Liver (tissue), 8 donors: ENCODE measurements at regions not wholly inside any gene's neighbourhood (a gene's known extent, or its start where the extent isn't known, plus 50 kb on each side); places are given as distances from the start of the nearest gene placed in this dataset.
"Not testable (repeated sequence)": the region's sequence is repeated elsewhere in the genome, so short reads cannot be mapped to it uniquely, and the experiment has no call there.

Experiments used
- DNase-seq: peaks from one replicate; pipeline ENCODE4 v3.0.0-alpha.2; 2017; ENCODE audit warnings: low spot score
- H3K27ac ChIP-seq, 2 donors: one replicate each; pipeline ENCODE4 v1.7.0; 2013; ENCODE audit warnings: inconsistent platforms in 2 of 2, low read length in 2 of 2, control low read depth in 1 of 2, low read depth in 1 of 2, mild to moderate bottlenecking in 1 of 2
- H3K27me3 ChIP-seq, 4 donors: one replicate each; pipeline versions ENCODE4 v1.6.1 to v1.7.0; 2013; ENCODE audit warnings: low read length in 3 of 4, inconsistent platforms in 1 of 4, mild to moderate bottlenecking in 1 of 4, moderate library complexity in 1 of 4; ENCODE audit not compliant: control insufficient read depth in 4 of 4, insufficient read depth in 4 of 4
- H3K36me3 ChIP-seq, 4 donors: one replicate each; pipeline versions ENCODE4 v1.6.1 to v1.7.0; 2013; ENCODE audit warnings: low read length in 3 of 4, mild to moderate bottlenecking in 3 of 4, low read depth in 1 of 4, moderate library complexity in 1 of 4; ENCODE audit not compliant: control insufficient read depth in 4 of 4, insufficient read depth in 3 of 4
- H3K4me1 ChIP-seq, 4 donors: one replicate each; pipeline versions ENCODE4 v1.6.1 to v1.7.0; 2013; ENCODE audit warnings: low read length in 3 of 4, mild to moderate bottlenecking in 3 of 4, moderate library complexity in 1 of 4; ENCODE audit not compliant: control insufficient read depth in 4 of 4, insufficient read depth in 4 of 4
- H3K4me3 ChIP-seq, 3 donors: one replicate each; pipeline versions ENCODE4 v1.6.1 to v1.7.0; 2013; ENCODE audit warnings: low read length in 3 of 3, control low read depth in 1 of 3, low read depth in 1 of 3, mild to moderate bottlenecking in 1 of 3
- H3K9ac ChIP-seq, 2 donors: one replicate each; pipeline ENCODE4 v1.7.0; 2013; ENCODE audit warnings: low read length in 2 of 2, mild to moderate bottlenecking in 2 of 2, moderate library complexity in 2 of 2, control low read depth in 1 of 2, low read depth in 1 of 2
- H3K9me3 ChIP-seq, 4 donors: one replicate each; pipeline versions ENCODE4 v1.6.1 to v1.7.0; 2013; ENCODE audit warnings: low read length in 3 of 4; ENCODE audit not compliant: control insufficient read depth in 4 of 4
- EGR1 ChIP-seq, 2 donors: IDR thresholded peaks; 2 replicates each; pipeline ENCODE4 v1.6.1; 2016 to 2018; ENCODE audit warnings: antibody characterized with exemption in 2 of 2, low read depth in 2 of 2
- FOXA1 ChIP-seq: IDR thresholded peaks from 2 replicates; pipeline ENCODE4 v1.6.1; 2016; ENCODE audit warnings: antibody characterized with exemption
- FOXA2 ChIP-seq: IDR thresholded peaks from 2 replicates; pipeline ENCODE4 v1.6.1; 2016; ENCODE audit warnings: antibody characterized with exemption
- GABPA ChIP-seq, 2 donors: IDR thresholded peaks in 1 of 2; conservative IDR thresholded peaks in 1 of 2; 2 replicates each; pipeline ENCODE4 v1.6.1; 2016; ENCODE audit warnings: antibody characterized with exemption in 2 of 2, mild to moderate bottlenecking in 1 of 2, moderate library complexity in 1 of 2
- HNF4A ChIP-seq, 2 donors: conservative IDR thresholded peaks; 2 replicates each; pipeline ENCODE4 v1.6.1; 2016; ENCODE audit warnings: antibody characterized with exemption in 2 of 2, mild to moderate bottlenecking in 2 of 2
- JUND ChIP-seq, 2 donors: IDR thresholded peaks; 2 replicates each; pipeline ENCODE4 v1.6.1; 2016; ENCODE audit warnings: antibody characterized with exemption in 2 of 2
- NR2F2 ChIP-seq: IDR thresholded peaks from 2 replicates; pipeline ENCODE4 v1.6.1; 2016; ENCODE audit warnings: antibody characterized with exemption
- RAD21 ChIP-seq, 2 donors: IDR thresholded peaks; 2 replicates each; pipeline ENCODE4 v1.6.1; 2016; ENCODE audit warnings: antibody characterized with exemption in 2 of 2, mild to moderate bottlenecking in 2 of 2
- SP1 ChIP-seq: IDR thresholded peaks from 2 replicates; pipeline ENCODE4 v1.6.1; 2018; ENCODE audit warnings: antibody characterized with exemption, mild to moderate bottlenecking
- YY1 ChIP-seq: IDR thresholded peaks from 2 replicates; pipeline ENCODE4 v1.6.1; 2016; ENCODE audit warnings: antibody characterized with exemption, mild to moderate bottlenecking
- ZBTB33 ChIP-seq: IDR thresholded peaks from 2 replicates; pipeline ENCODE4 v1.6.1; 2016; ENCODE audit warnings: antibody characterized with exemption
- WGBS: extraction: QIAGEN DNeasy Blood & Tissue Kit; methylation state at CpG from one replicate; pipeline ENCODE4 v1.1.7; 2013; 5-methylcytosine and 5-hydroxymethylcytosine counted together
- TF ChIP-seq, protein P1 (sequence below): fragments of 150-350 bp; IDR thresholded peaks from 2 replicates; pipeline ENCODE4 v1.5.1; 2017; ENCODE audit warnings: improper control_type of control experiment, low read depth, low read length; ENCODE audit not compliant: missing input control
- TF ChIP-seq, protein P2 (sequence below): IDR thresholded peaks from 2 replicates; pipeline ENCODE4 v1.6.1; 2016; ENCODE audit warnings: antibody characterized with exemption
- TF ChIP-seq, protein P3 (sequence below): IDR thresholded peaks from 2 replicates; pipeline ENCODE4 v1.6.1; 2016; ENCODE audit warnings: antibody characterized with exemption, mild to moderate bottlenecking
- TF ChIP-seq, protein P4 (sequence below): IDR thresholded peaks from 2 replicates; pipeline ENCODE4 v1.6.1; 2016; ENCODE audit warnings: antibody characterized with exemption
- donor health status: healthy.
- donor health status: healthy.
- donor health status: healthy.
- donor health status: healthy.
- donor health status: healthy.

DNA sequence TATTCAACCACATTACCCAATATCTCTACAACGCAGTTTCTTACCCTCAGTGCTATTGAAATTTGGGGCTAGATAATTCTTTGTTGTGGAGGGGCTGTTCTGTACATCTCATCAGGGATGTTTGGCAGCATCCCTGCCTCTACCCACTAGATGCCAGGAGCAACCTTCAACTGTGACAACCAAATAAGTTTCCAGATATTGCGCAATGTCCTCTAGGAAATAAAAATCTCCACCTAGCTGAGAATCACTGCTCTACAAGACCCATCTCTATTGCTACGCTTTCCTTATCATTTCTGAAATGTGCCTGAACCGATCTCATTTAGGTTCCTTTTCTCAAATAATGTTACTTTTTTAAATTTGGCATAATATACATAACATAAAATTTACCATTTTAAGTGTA is 155.2 kb upstream of the G2E3 start (continued):
- TF ChIP-seq ZBTB33 (no peak), HNF4A (conservative IDR thresholded peaks at IDR 0.05) (no peak)
- TF ChIP-seq, protein P1, sequence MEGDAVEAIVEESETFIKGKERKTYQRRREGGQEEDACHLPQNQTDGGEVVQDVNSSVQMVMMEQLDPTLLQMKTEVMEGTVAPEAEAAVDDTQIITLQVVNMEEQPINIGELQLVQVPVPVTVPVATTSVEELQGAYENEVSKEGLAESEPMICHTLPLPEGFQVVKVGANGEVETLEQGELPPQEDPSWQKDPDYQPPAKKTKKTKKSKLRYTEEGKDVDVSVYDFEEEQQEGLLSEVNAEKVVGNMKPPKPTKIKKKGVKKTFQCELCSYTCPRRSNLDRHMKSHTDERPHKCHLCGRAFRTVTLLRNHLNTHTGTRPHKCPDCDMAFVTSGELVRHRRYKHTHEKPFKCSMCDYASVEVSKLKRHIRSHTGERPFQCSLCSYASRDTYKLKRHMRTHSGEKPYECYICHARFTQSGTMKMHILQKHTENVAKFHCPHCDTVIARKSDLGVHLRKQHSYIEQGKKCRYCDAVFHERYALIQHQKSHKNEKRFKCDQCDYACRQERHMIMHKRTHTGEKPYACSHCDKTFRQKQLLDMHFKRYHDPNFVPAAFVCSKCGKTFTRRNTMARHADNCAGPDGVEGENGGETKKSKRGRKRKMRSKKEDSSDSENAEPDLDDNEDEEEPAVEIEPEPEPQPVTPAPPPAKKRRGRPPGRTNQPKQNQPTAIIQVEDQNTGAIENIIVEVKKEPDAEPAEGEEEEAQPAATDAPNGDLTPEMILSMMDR: no peak

GRCh38 chr14:30409508-30410015 is 149.4 kb upstream of the G2E3 start:
- not testable (repeated sequence) for DNase-seq, H3K4me1 ChIP-seq, H3K27ac ChIP-seq, H3K36me3 ChIP-seq, H3K9me3 ChIP-seq, H3K4me3 ChIP-seq, H3K27me3 ChIP-seq, H3K9ac ChIP-seq
- peak; percentile 73 to 85 for TF ChIP-seq HNF4A (conservative IDR thresholded peaks at IDR 0.05)
- 64% methylated on average over 2 of the region's 2 CpGs for WGBS

DNA sequence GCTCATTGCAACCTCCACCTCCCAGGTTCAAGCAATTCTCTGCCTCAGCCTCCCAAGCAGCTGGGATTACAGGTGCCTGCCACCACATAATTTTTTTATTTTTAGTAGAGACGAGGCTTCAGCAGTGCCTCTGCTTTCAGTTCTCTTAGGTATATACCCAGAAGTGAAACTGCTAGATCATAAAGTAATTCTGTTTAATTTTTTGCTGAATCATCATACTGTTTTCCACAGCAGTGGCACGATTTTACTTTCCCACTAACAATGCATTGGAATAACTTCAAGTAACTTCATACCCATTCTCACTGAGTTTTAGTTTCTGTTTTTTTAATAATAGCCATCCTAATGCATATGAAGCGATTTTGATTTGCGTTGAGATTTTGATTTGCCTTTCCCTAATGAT is 148.0 kb upstream of the G2E3 start:
- DNase-seq: no peak
- Histone ChIP-seq H3K27ac (no peak overlapping the region), H3K36me3 (no peaks in the 10 kb centered on the region), H3K27me3 (no peaks in the 10 kb centered on the region), H3K4me3 (no peak overlapping the region), H3K9me3 (no peaks in the 10 kb centered on the region), H3K4me1 (peaks cover 0 to 4% (median 0%) of the 10 kb centered on the region in 4 donors), H3K9ac (no peak overlapping the region)
- TF ChIP-seq SP1 (no peak), RAD21 (IDR thresholded peaks at IDR 0.05) (no peak), EGR1 (IDR thresholded peaks at IDR 0.05; ENCODE audit: low read depth in 2 of 2) (no peak), YY1 (no peak), FOXA2 (no peak), HNF4A (conservative IDR thresholded peaks at IDR 0.05) (no peak), GABPA (IDR thresholded peaks at IDR 0.05 in 1 of 2, conservative IDR thresholded peaks at IDR 0.05 in 1 of 2) (no peak), FOXA1 (no peak), JUND (IDR thresholded peaks at IDR 0.05) (no peak), NR2F2 (no peak)
- TF ChIP-seq, protein P1: no peak
- TF ChIP-seq, protein P2, sequence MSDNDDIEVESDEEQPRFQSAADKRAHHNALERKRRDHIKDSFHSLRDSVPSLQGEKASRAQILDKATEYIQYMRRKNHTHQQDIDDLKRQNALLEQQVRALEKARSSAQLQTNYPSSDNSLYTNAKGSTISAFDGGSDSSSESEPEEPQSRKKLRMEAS: no peak
- TF ChIP-seq, protein P3, sequence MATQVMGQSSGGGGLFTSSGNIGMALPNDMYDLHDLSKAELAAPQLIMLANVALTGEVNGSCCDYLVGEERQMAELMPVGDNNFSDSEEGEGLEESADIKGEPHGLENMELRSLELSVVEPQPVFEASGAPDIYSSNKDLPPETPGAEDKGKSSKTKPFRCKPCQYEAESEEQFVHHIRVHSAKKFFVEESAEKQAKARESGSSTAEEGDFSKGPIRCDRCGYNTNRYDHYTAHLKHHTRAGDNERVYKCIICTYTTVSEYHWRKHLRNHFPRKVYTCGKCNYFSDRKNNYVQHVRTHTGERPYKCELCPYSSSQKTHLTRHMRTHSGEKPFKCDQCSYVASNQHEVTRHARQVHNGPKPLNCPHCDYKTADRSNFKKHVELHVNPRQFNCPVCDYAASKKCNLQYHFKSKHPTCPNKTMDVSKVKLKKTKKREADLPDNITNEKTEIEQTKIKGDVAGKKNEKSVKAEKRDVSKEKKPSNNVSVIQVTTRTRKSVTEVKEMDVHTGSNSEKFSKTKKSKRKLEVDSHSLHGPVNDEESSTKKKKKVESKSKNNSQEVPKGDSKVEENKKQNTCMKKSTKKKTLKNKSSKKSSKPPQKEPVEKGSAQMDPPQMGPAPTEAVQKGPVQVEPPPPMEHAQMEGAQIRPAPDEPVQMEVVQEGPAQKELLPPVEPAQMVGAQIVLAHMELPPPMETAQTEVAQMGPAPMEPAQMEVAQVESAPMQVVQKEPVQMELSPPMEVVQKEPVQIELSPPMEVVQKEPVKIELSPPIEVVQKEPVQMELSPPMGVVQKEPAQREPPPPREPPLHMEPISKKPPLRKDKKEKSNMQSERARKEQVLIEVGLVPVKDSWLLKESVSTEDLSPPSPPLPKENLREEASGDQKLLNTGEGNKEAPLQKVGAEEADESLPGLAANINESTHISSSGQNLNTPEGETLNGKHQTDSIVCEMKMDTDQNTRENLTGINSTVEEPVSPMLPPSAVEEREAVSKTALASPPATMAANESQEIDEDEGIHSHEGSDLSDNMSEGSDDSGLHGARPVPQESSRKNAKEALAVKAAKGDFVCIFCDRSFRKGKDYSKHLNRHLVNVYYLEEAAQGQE: no peak
- TF ChIP-seq, protein P4, sequence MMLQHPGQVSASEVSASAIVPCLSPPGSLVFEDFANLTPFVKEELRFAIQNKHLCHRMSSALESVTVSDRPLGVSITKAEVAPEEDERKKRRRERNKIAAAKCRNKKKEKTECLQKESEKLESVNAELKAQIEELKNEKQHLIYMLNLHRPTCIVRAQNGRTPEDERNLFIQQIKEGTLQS: no peak
- WGBS: 83% methylated on average over 4 of the region's 4 CpGs

- not testable (repeated sequence) for H3K9ac ChIP-seq, H3K4me3 ChIP-seq, H3K9me3 ChIP-seq, H3K27me3 ChIP-seq, DNase-seq, H3K4me1 ChIP-seq, H3K27ac ChIP-seq, H3K36me3 ChIP-seq
- 89% methylated on average over 8 of the region's 8 CpGs for WGBS
Measured at GRCh38 chr14:30413184-30413583, 145.8 kb upstream of the G2E3 start.
